NCI-H748 (cell line): ENCODE measurements at regions not wholly inside any gene's neighbourhood (a gene's known extent, or its start where the extent isn't known, plus 50 kb on each side); places are given as distances from the start of the nearest gene placed in this dataset.
A peak's percentile ranks its signal among the peaks of the same experiment; 100 is the strongest.

Source experiments
- DNase-seq: peaks from one replicate; lab custom pipeline; 2025; ENCODE audit not compliant: unreplicated experiment; lab: John Stamatoyannopoulos, UW

- peak; percentile 42 for DNase-seq
Measured at GRCh38 chrX:51555836-51556235, 59.4 kb upstream of the NUDT11 start.
